Epithelial cell of esophagus (primary cell): ENCODE measurements at regions not wholly inside any gene's neighbourhood (a gene's known extent, or its start where the extent isn't known, plus 50 kb on each side); places are given as distances from the start of the nearest gene placed in this dataset.

Experiments used
- DNase-seq: peaks from one replicate; pipeline ENCODE4 v3.0.0; 2010; ENCODE audit warnings: low read depth
- H3K4me3 ChIP-seq: 2 replicates; pipeline ENCODE4 v1.5.1; 2011; ENCODE audit warnings: mild to moderate bottlenecking, low read length, control low read depth
- CTCF ChIP-seq: IDR thresholded peaks from 2 replicates; pipeline ENCODE4 v1.5.1; 2011; ENCODE audit warnings: low read depth, mild to moderate bottlenecking, low read length, control low read depth, inconsistent platforms; ENCODE audit not compliant: insufficient read depth; ENCODE audit errors: missing control alignments

DNA sequence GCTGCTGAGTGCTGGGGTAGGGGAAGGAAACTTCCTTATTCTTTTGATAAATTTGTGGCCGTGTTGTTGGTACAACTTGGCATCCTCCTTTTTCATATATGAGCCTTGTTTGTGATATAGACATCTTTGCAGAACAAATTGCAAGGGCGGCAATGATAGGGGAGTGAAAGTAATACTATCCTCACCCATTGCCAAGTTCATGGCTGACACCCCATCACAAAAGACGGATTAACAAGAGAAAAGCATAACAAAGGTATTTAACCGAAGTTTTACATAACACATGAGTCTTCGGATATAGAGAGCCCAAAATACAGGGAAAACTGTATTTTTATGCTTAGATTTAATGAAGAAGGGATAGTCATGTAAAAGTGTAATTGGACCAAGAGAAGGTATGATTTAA is 86.3 kb upstream of the TMPRSS2 start:
- no peak for TF ChIP-seq CTCF
- DNase-seq: no peak
- no peak overlapping the region for H3K4me3 ChIP-seq

DNA sequence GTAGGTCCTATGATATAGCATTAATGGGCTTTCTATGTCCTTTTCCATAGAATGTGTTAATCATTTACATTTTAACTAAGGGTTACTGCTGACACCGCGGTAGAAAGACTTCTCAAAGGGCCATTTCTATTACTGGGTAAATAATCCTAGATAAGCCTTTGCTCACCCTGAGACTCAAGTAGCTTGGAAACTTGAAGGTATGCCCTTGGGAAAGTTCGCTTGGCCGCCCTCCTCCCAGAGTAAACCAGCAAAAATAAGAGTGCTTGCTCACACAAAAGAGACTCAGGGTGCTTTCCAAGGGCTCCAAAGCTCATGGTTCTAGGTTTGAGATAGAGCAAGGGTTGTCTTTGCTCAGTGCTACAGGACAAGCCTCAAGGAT is 85.8 kb upstream of the TMPRSS2 start:
- DNase-seq: no peak
- TF ChIP-seq CTCF: no peak
- no peak overlapping the region for H3K4me3 ChIP-seq

DNA sequence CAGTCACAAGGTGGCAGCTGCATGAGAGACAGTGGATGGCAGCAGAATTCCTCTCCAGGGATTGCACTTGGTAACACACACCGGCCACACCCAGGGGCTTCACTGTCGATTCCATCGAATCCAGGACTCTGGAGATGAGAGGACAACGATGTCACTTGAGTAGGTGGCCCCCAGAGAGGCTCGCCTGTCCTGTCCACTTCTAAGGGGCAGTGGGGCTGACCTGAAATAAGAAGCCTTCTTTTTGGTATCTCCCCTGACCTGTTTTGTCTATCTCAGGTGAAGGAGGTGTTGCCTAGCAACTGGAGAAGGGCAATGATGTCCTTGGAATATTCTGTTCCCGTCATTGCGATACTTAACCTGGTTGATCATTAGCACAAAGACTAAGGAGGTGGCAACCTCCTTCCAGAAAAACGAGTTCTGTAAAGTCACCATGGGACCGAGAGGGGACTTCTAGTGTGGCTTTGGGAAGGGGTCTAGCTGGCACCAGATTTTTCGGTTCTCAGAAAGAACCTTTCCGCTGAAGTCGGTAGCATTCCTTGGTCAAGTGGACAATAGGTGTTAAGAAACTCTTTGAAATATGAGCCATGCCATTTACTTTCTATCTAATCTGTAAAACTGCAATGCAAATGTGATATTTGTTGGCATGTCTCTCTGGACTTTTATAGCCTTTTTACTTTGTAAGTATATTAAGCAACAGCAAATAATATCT is 85.2 kb upstream of the TMPRSS2 start:
- H3K4me3 ChIP-seq: no peak overlapping the region
- no peak for TF ChIP-seq CTCF
- no peak for DNase-seq

GRCh38 chr21:41589620-41590175 is 81.7 kb upstream of the TMPRSS2 start:
- TF ChIP-seq CTCF: no peak
- H3K4me3 ChIP-seq: no peak overlapping the region
- no peak for DNase-seq

DNA sequence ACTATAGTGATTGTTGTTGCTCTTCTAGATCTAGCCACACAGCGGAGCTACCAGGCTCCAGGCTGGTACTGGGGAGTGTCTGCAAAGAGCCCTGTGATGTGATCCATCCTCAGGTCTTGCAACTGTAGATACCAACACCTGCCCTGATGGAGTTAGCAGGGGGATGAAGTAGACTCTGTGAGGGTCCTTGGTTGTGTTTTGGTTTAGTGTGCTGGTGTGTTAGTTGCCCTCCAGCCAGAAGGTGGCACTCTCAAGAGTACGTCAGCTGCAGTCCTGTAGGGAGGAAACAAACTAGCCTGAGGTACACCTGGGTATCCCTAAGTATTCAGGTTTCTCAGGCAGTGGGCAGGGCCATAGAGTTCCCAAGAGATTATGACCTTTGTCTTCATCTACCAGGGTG is 81.2 kb upstream of the TMPRSS2 start:
- H3K4me3 ChIP-seq: no peak overlapping the region
- DNase-seq: no peak
- no peak for TF ChIP-seq CTCF

DNA sequence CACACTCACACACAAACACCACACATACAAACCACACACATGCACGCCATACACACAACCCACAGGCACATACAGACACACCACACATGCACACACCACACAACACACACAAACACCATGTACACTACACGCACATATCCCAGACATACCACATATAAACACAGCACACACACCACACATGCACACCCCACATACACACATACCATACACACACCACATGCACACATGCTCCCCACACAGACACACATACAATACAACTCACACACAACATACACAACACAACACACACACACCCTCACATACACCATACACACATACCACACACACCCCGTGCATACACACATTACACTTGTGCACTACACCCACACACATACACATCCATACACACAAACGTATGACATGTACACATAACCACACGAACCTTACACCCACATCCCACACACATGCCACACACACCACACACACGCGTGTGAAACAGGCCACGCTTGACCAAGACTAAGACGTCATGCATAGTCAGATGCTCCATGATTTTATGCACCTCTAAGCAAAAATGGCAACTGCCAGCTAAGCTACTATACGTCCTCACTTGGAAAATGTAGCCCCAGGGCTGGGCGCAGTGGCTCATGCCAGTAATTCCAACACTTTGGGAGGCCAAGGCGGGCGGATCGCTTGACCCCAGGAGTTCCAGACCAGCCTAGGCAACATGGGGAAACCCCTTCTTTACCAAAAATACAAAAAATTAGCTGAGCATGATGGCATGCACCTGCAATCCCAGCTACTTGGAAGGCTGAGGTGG is 77.4 kb upstream of the TMPRSS2 start:
- no peak overlapping the region for H3K4me3 ChIP-seq
- no peak for DNase-seq
- no peak for TF ChIP-seq CTCF
